ENCODE measurements at regions not wholly inside any gene's neighbourhood (a gene's known extent, or its start where the extent isn't known, plus 50 kb on each side); places are given as distances from the start of the nearest gene placed in this dataset.
A peak's percentile ranks its signal among the peaks of the same experiment; 100 is the strongest.
"Not testable (repeated sequence)": the region's sequence is repeated elsewhere in the genome, so short reads cannot be mapped to it uniquely, and the experiment has no call there.

- no peak overlapping the region for H3K4me2 ChIP-seq
- no peak overlapping the region for H3K4me3 ChIP-seq
- H3K9me2 ChIP-seq (replicated peaks; ENCODE audit: insufficient read depth) = no peaks in the 10 kb centered on the region
- no peaks in the 10 kb centered on the region for H3K9me3 ChIP-seq (ENCODE audit: low read depth)
- no peaks in the 10 kb centered on the region for H3K27me3 ChIP-seq
- no peak overlapping the region for H2AFZ ChIP-seq
- 43% methylated on average over 1 of the region's 1 CpG for WGBS (ENCODE audit: low lambda C conversion rate, missing lambda C conversion rate)
- no peaks in the 10 kb centered on the region for H3K79me2 ChIP-seq
- no peaks in the 10 kb centered on the region for H3K36me3 ChIP-seq (replicated peaks; ENCODE audit: insufficient read depth, low read depth)
- no peaks in the 10 kb centered on the region for H4K20me1 ChIP-seq (ENCODE audit: insufficient read depth, poor library complexity, severe bottlenecking)
- no peak for DNase-seq (ENCODE audit: low spot score)
- no peak for TF ChIP-seq CTCF (IDR thresholded peaks at IDR 0.05; ENCODE audit: poor library complexity)
- no peak for TF ChIP-seq EZH2phosphoT487 (IDR thresholded peaks at IDR 0.05; ENCODE audit: low read depth, severe bottlenecking, unreplicated experiment)
- no peak for TF ChIP-seq EZH2 (IDR thresholded peaks at IDR 0.05; ENCODE audit: borderline replicate concordance)
- no peaks in the 10 kb centered on the region for H3K4me1 ChIP-seq (ENCODE audit: insufficient read depth)
- H3K27ac ChIP-seq = no peak overlapping the region
Measured at GRCh38 chr2:195238379-195238778, 418.6 kb upstream of the SLC39A10 start.

GRCh38 chr2:195228547-195228946 is 428.5 kb upstream of the SLC39A10 start:
- not testable (repeated sequence) for H3K4me3 ChIP-seq; H3K4me1 ChIP-seq (ENCODE audit: insufficient read depth)

GRCh38 chr2:195214072-195214471 is 443.0 kb upstream of the SLC39A10 start:
- Histone ChIP-seq H3K27ac (no peak overlapping the region), H2AFZ (no peak overlapping the region)
- WGBS (ENCODE audit: low lambda C conversion rate, missing lambda C conversion rate) = 49% methylated on average over 5 of the region's 5 CpGs

More at GRCh38 chr2:195228547-195228946, 428.5 kb upstream of the SLC39A10 start:
- H2AFZ ChIP-seq; H3K9me3 ChIP-seq (ENCODE audit: low read depth); H3K27me3 ChIP-seq; H3K9me2 ChIP-seq (replicated peaks; ENCODE audit: insufficient read depth); H3K27ac ChIP-seq; H4K20me1 ChIP-seq (ENCODE audit: insufficient read depth, poor library complexity, severe bottlenecking); H3K79me2 ChIP-seq; H3K4me2 ChIP-seq; H3K36me3 ChIP-seq (replicated peaks; ENCODE audit: insufficient read depth, low read depth); DNase-seq (ENCODE audit: low spot score): not testable (repeated sequence)
- 93% methylated on average over 20 of the region's 20 CpGs for WGBS (ENCODE audit: low lambda C conversion rate, missing lambda C conversion rate)

GRCh38 chr2:195212586-195212985 is 444.4 kb upstream of the SLC39A10 start:
- no peak overlapping the region for H3K27ac ChIP-seq
- no peaks in the 10 kb centered on the region for H3K9me2 ChIP-seq (replicated peaks; ENCODE audit: insufficient read depth)
- no peaks in the 10 kb centered on the region for H3K9me3 ChIP-seq (ENCODE audit: low read depth)
- no peak for DNase-seq (ENCODE audit: low spot score)
- H3K4me3 ChIP-seq = no peak overlapping the region
- H2AFZ ChIP-seq = no peak overlapping the region
- TF ChIP-seq EZH2 (IDR thresholded peaks at IDR 0.05; ENCODE audit: borderline replicate concordance) (no peak), EZH2phosphoT487 (IDR thresholded peaks at IDR 0.05; ENCODE audit: low read depth, severe bottlenecking, unreplicated experiment) (no peak), CTCF (IDR thresholded peaks at IDR 0.05; ENCODE audit: poor library complexity) (no peak)
- H3K79me2 ChIP-seq = no peaks in the 10 kb centered on the region
- no peaks in the 10 kb centered on the region for H3K4me1 ChIP-seq (ENCODE audit: insufficient read depth)
- no peaks in the 10 kb centered on the region for H4K20me1 ChIP-seq (ENCODE audit: insufficient read depth, poor library complexity, severe bottlenecking)
- WGBS (ENCODE audit: low lambda C conversion rate, missing lambda C conversion rate) = 36% methylated on average over 3 of the region's 3 CpGs
- H3K4me2 ChIP-seq = no peak overlapping the region
- H3K36me3 ChIP-seq (replicated peaks; ENCODE audit: insufficient read depth, low read depth) = no peaks in the 10 kb centered on the region
- no peaks in the 10 kb centered on the region for H3K27me3 ChIP-seq

More at GRCh38 chr2:195214072-195214471, 443.0 kb upstream of the SLC39A10 start:
- Histone ChIP-seq H3K4me1 (ENCODE audit: insufficient read depth) (no peaks in the 10 kb centered on the region), H3K4me3 (no peak overlapping the region), H3K4me2 (peak overlapping the region; percentile 11), H3K9me3 (ENCODE audit: low read depth) (no peaks in the 10 kb centered on the region), H4K20me1 (ENCODE audit: insufficient read depth, poor library complexity, severe bottlenecking) (no peaks in the 10 kb centered on the region), H3K27me3 (no peaks in the 10 kb centered on the region), H3K9me2 (replicated peaks; ENCODE audit: insufficient read depth) (no peaks in the 10 kb centered on the region), H3K79me2 (no peaks in the 10 kb centered on the region), H3K36me3 (replicated peaks; ENCODE audit: insufficient read depth, low read depth) (no peaks in the 10 kb centered on the region)
- peak; percentile 3 for DNase-seq (ENCODE audit: low spot score)
- TF ChIP-seq CTCF (IDR thresholded peaks at IDR 0.05; ENCODE audit: poor library complexity) = no peak
- no peak for TF ChIP-seq EZH2 (IDR thresholded peaks at IDR 0.05; ENCODE audit: borderline replicate concordance)
- no peak for TF ChIP-seq EZH2phosphoT487 (IDR thresholded peaks at IDR 0.05; ENCODE audit: low read depth, severe bottlenecking, unreplicated experiment)

Data from hepatocyte (in vitro differentiated cells).